ENCODE measurements at regions not wholly inside any gene's neighbourhood (a gene's known extent, or its start where the extent isn't known, plus 50 kb on each side); places are given as distances from the start of the nearest gene placed in this dataset.

GRCh38 chrX:9401051-9401450 is 63.8 kb upstream of the TBL1X start:
- Histone ChIP-seq H2BK5ac (ENCODE audit: low read depth, low read length) (no peak overlapping the region), H2AK5ac (ENCODE audit: low read depth, low read length) (no peak overlapping the region), H3K14ac (ENCODE audit: insufficient read length) (no peak overlapping the region), H3K4ac (replicated peaks; ENCODE audit: insufficient read length, low read depth, low read length) (no peak overlapping the region), H2AFZ (ENCODE audit: low read length) (no peak overlapping the region), H2BK20ac (ENCODE audit: low read length) (no peak overlapping the region), H4K8ac (ENCODE audit: extremely low read depth, insufficient read depth, low read length) (no peak overlapping the region), H4K20me1 (replicated peaks in 1 of 2; ENCODE audit: control insufficient read depth in 1 of 2, insufficient read depth in 2 of 2, low read length in 2 of 2) (no peaks in the 10 kb centered on the region), H3K27me3 (replicated peaks in 1 of 4; ENCODE audit: control insufficient read depth in 3 of 4, extremely low read depth in 1 of 4, insufficient read depth in 3 of 4, low read length in 3 of 4) (no peaks in the 10 kb centered on the region), H2BK15ac (ENCODE audit: low read length) (no peak overlapping the region), H3K79me1 (ENCODE audit: low read depth, low read length) (no peaks in the 10 kb centered on the region), H3K36me3 (ENCODE audit: control insufficient read depth in 2 of 4, insufficient read depth in 4 of 4, low read length in 3 of 4) (no peaks in the 10 kb centered on the region), H3K9ac (replicated peaks in 1 of 4; ENCODE audit: extremely low read depth in 1 of 4, low read depth in 3 of 4, low read length in 3 of 4) (no peak overlapping the region), H3K79me2 (ENCODE audit: control insufficient read depth in 1 of 2, insufficient read depth in 2 of 2, low read length in 2 of 2) (no peaks in the 10 kb centered on the region), H3K56ac (replicated peaks; ENCODE audit: insufficient read length, low read depth, low read length) (no peak overlapping the region), H2BK12ac (ENCODE audit: low read depth, low read length) (no peak overlapping the region), H3K23ac (ENCODE audit: insufficient read length) (no peak overlapping the region), H4K5ac (ENCODE audit: insufficient read length, low read depth, low read length) (no peak overlapping the region), H3K4me2 (ENCODE audit: insufficient read depth in 1 of 2, low read depth in 2 of 2, low read length in 2 of 2) (no peak overlapping the region), H3K4me1 (replicated peaks in 1 of 4; ENCODE audit: control insufficient read depth in 3 of 4, insufficient read depth in 4 of 4, low read length in 3 of 4) (no peaks in the 10 kb centered on the region), H4K91ac (replicated peaks; ENCODE audit: insufficient read length, low read length) (no peak overlapping the region), H3K18ac (ENCODE audit: extremely low read depth, low read length) (no peak overlapping the region), H3K4me3 (ENCODE audit: extremely low read depth in 1 of 4, insufficient read depth in 2 of 4, low read depth in 3 of 4, low read length in 4 of 4) (no peak overlapping the region), H2BK120ac (replicated peaks; ENCODE audit: low read depth, low read length) (no peak overlapping the region), H3K27ac (ENCODE audit: low read depth, low read length) (no peak overlapping the region), H3K9me3 (ENCODE audit: insufficient read depth in 2 of 2, low read depth in 1 of 2, low read length in 1 of 2) (no peaks in the 10 kb centered on the region), H3K23me2 (ENCODE audit: low read depth, low read length) (no peaks in the 10 kb centered on the region)
- WGBS, 2 experiments (ENCODE audit: extremely low coverage in 1 of 2, insufficient coverage in 1 of 2, insufficient read length in 1 of 2, insufficient replicate concordance in 2 of 2, low coverage in 1 of 2, low lambda C conversion rate in 2 of 2, missing lambda C conversion rate in 1 of 2): 93% methylated on average over 6 of the region's 6 CpGs; no CpG with 5 or more reads in 1 of the 2 experiments
- no peak for TF ChIP-seq TCF12 (IDR thresholded peaks at IDR 0.05; ENCODE audit: low read depth, low read length)
- no peak for TF ChIP-seq ASH2L (IDR thresholded peaks at IDR 0.05; ENCODE audit: low read length)
- TF ChIP-seq MAX (IDR thresholded peaks at IDR 0.05): no peak
- TF ChIP-seq KDM5A (IDR thresholded peaks at IDR 0.05; ENCODE audit: low read length): no peak
- TF ChIP-seq NANOG (IDR thresholded peaks at IDR 0.05; ENCODE audit: insufficient read depth, low read depth, low read length, poor library complexity, severe bottlenecking): no peak
- no peak for TF ChIP-seq ZNF274 (IDR thresholded peaks at IDR 0.05; ENCODE audit: borderline replicate concordance, extremely low read depth, low read length)
- TF ChIP-seq KDM4A (IDR thresholded peaks at IDR 0.05; ENCODE audit: low read depth, low read length, severe bottlenecking): no peak
- DNase-seq (ENCODE audit: low read depth in 1 of 2, low spot score in 2 of 2): no peak
- POLR2A ChIA-PET (ENCODE audit: partially characterized antibody): no interaction called here
- FAIRE-seq: no peak
- CTCF ChIA-PET (ENCODE audit: partially characterized antibody): no interaction called here
